PC-9 (cell line): ENCODE measurements at regions not wholly inside any gene's neighbourhood (a gene's known extent, or its start where the extent isn't known, plus 50 kb on each side); places are given as distances from the start of the nearest gene placed in this dataset.

Experiments
- BruUV-seq: library from RNA; stranded (reverse); fragments of 400-500 nt; replicated peaks from 2 replicates; lab custom pipeline; 2021; lab: Mats Ljungman, UMichigan
- CTCF ChIA-PET: fragments of 300-600 bp; sonication (Branson Sonifier 250); formaldehyde crosslinking; loops from one replicate; lab custom pipeline; 2022; ENCODE audit warnings: antibody characterized with exemption; lab: Charles Lee
- POLR2A ChIA-PET: fragments of 300-600 bp; sonication (Branson Sonifier 250); formaldehyde crosslinking; loops from one replicate; lab custom pipeline; 2022; ENCODE audit warnings: antibody characterized with exemption; ENCODE audit not compliant: unreplicated experiment; lab: Charles Lee
- DNase-seq, 2 experiments: peaks; one replicate each; pipeline versions ENCODE4 v3.0.0 to v3.0.0-alpha.2; 2015 to 2022; ENCODE audit warnings: mixed read lengths in 1 of 2
- H2AFZ ChIP-seq: fragments of 200-600 bp; sonication (generic); 2 replicates; pipeline ENCODE4 v1.8.1; 2017; ENCODE audit warnings: antibody characterized with exemption
- H3F3A ChIP-seq: fragments of 200-600 bp; sonication (generic); 2 replicates; pipeline ENCODE4 v1.8.1; 2017; ENCODE audit warnings: antibody characterized with exemption, mild to moderate bottlenecking, low read depth; ENCODE audit not compliant: insufficient read depth
- H3K27ac ChIP-seq: fragments of 200-600 bp; sonication (generic); 2 replicates; pipeline ENCODE4 v1.6.1; 2016; ENCODE audit warnings: mixed run types
- H3K27me3 ChIP-seq: fragments of 200-600 bp; sonication (generic); 2 replicates; pipeline ENCODE4 v1.6.1; 2016; ENCODE audit warnings: low read depth, mixed run types; ENCODE audit not compliant: insufficient read depth
- H3K36me3 ChIP-seq: fragments of 200-600 bp; sonication (generic); 2 replicates; pipeline ENCODE4 v1.6.1; 2016; ENCODE audit warnings: low read depth, mixed run types
- H3K4me1 ChIP-seq: fragments of 200-600 bp; sonication (generic); replicated peaks from 2 replicates; pipeline ENCODE4 v1.6.1; 2016; ENCODE audit warnings: mixed run types; ENCODE audit not compliant: insufficient read depth
- H3K4me2 ChIP-seq: fragments of 200-600 bp; sonication (generic); 2 replicates; pipeline ENCODE4 v1.6.1; 2017; ENCODE audit warnings: mixed run types
- H3K4me3 ChIP-seq: fragments of 200-600 bp; sonication (generic); 2 replicates; pipeline ENCODE4 v1.6.1; 2016; ENCODE audit warnings: mixed run types
- H3K79me2 ChIP-seq: fragments of 200-600 bp; sonication (generic); 2 replicates; pipeline ENCODE4 v1.6.1; 2017; ENCODE audit warnings: low read depth, mixed run types
- H3K9me2 ChIP-seq: fragments of 200-600 bp; sonication (generic); 2 replicates; pipeline ENCODE4 v1.8.1; 2017; ENCODE audit warnings: mild to moderate bottlenecking; ENCODE audit not compliant: insufficient read depth
- H3K9me3 ChIP-seq: fragments of 200-600 bp; sonication (generic); 2 replicates; pipeline ENCODE4 v1.8.1; 2016; ENCODE audit warnings: low read depth; ENCODE audit not compliant: insufficient read depth
- H4K20me1 ChIP-seq: fragments of 200-600 bp; sonication (generic); 2 replicates; pipeline ENCODE4 v1.8.1; 2017; ENCODE audit not compliant: insufficient read depth
- CTCF ChIP-seq: fragments of 200-600 bp; sonication (generic); conservative IDR thresholded peaks from 2 replicates; pipeline ENCODE4 v1.6.1; 2017; ENCODE audit warnings: mixed run types, antibody characterized with exemption, mild to moderate bottlenecking, moderate library complexity
- EZH2 ChIP-seq: fragments of 200-600 bp; sonication (generic); IDR thresholded peaks from 2 replicates; pipeline ENCODE4 v1.8.0; 2017; ENCODE audit warnings: antibody characterized with exemption, low read depth
- intact Hi-C: fragments of 100-400 bp; cut with micrococcal nuclease; formaldehyde crosslinking; loops from one replicate; pipeline ENCODE4 v1.10.0; 2022; ENCODE audit not compliant: unreplicated experiment

DNA sequence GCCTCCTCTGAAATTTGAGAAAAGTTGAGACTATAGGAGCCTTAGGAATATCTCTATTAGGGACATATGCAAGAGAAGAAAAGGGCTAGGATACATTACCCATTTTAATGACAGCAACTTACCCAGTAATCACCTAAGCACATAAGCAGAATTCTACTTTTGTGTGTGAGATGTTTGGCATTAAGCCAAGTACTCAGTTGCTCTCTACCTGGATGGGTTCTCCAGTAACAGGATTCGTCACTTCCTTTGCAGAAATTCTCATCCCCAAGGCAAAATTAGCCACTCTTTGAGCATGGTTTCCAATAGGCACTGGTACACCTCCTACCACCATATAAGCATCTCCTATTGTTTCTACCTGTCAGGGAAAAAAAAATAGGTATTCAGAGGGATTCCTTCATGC, 95.1 kb downstream of the C13orf42 start:
- Histone ChIP-seq H3K4me2 (no peak overlapping the region), H4K20me1 (no peaks in the 10 kb centered on the region), H3K9me3 (no peaks in the 10 kb centered on the region), H2AFZ (no peak overlapping the region), H3K9me2 (no peaks in the 10 kb centered on the region), H3K4me3 (no peak overlapping the region), H3K27ac (no peak overlapping the region), H3K36me3 (no peaks in the 10 kb centered on the region), H3K4me1 (no peaks in the 10 kb centered on the region), H3K79me2 (no peaks in the 10 kb centered on the region), H3K27me3 (no peaks in the 10 kb centered on the region), H3F3A (no peaks in the 10 kb centered on the region)
- no peak for DNase-seq
- BruUV-seq: no TSS peak
- CTCF ChIA-PET: no interaction called here
- POLR2A ChIA-PET: no interaction called here
- intact Hi-C loops: no loop called here
- TF ChIP-seq EZH2: no peak
- TF ChIP-seq CTCF: no peak

DNA sequence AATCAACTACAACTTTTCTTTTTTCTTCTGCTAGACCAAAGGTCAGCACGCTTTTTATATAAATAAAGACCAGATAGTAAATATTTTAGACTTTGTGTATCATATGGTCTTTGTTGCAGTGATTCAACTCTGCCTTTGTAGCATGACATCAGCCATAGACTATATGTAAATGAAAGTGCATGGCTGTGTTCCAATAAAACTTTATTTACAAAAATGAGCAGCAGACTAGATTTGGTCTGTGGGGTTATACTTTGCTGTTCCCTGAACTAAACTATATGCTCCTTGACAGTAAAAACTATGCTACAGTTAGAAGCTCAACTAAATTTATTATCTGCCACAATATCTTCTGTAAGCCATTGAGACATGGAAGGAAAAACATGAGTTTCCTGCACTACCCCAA, 100.0 kb downstream of the RNASEH2B start:
- peaks cover 3% of the 10 kb centered on the region; the same call in 1 of the 2 replicates for H3K27me3 ChIP-seq
- no peak overlapping the region for H3K4me3 ChIP-seq
- H3F3A ChIP-seq: no peaks in the 10 kb centered on the region
- no peaks in the 10 kb centered on the region for H3K79me2 ChIP-seq
- no peak overlapping the region for H2AFZ ChIP-seq
- no peaks in the 10 kb centered on the region for H3K9me3 ChIP-seq
- POLR2A ChIA-PET: no interaction called here
- no peaks in the 10 kb centered on the region for H4K20me1 ChIP-seq
- no peak for TF ChIP-seq EZH2
- TF ChIP-seq CTCF: no peak
- no peaks in the 10 kb centered on the region for H3K4me1 ChIP-seq
- H3K9me2 ChIP-seq: no peaks in the 10 kb centered on the region
- H3K36me3 ChIP-seq: no peaks in the 10 kb centered on the region
- H3K27ac ChIP-seq: no peak overlapping the region
- DNase-seq: no peak
- CTCF ChIA-PET: no interaction called here
- BruUV-seq: no TSS peak
- intact Hi-C loops: no loop called here
- H3K4me2 ChIP-seq: no peak overlapping the region

DNA sequence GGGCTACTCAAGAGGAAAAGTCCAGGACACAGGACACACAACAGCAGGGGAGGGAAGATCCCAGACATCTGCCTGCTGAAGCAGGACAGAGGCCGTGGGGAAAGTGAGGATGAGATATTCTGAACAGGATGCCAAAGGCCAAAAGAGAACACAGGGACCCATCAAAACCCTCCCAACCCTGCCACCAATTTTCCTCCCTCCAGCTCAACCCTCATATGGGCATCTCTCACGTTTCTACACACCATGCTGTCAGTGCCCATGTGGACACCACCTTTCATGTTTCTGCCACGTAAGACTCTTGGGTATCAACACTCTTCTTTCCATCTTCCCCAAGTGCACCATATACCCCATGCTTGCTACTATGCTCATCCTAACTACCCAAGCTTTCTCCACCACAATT, 97.6 kb downstream of the RNASEH2B start:
- Histone ChIP-seq H3K9me3 (no peaks in the 10 kb centered on the region), H3K4me1 (no peaks in the 10 kb centered on the region), H3F3A (no peaks in the 10 kb centered on the region), H3K79me2 (no peaks in the 10 kb centered on the region), H4K20me1 (no peaks in the 10 kb centered on the region), H3K27ac (no peak overlapping the region), H2AFZ (no peak overlapping the region), H3K4me3 (no peak overlapping the region), H3K4me2 (no peak overlapping the region), H3K9me2 (no peaks in the 10 kb centered on the region), H3K27me3 (peaks cover 20% of the 10 kb centered on the region), H3K36me3 (no peaks in the 10 kb centered on the region)
- no peak for DNase-seq
- ChIA-PET POLR2A (no interaction called here), CTCF (no interaction called here)
- no peak for TF ChIP-seq CTCF
- no peak for TF ChIP-seq EZH2
- intact Hi-C loops: no loop called here
- no TSS peak for BruUV-seq
